ENCODE measurements at regions not wholly inside any gene's neighbourhood (a gene's known extent, or its start where the extent isn't known, plus 50 kb on each side); places are given as distances from the start of the nearest gene placed in this dataset.

- no peak for TF ChIP-seq CTCF (IDR thresholded peaks at IDR 0.05; ENCODE audit: insufficient read depth, low read length)
- no peak for TF ChIP-seq POLR2AphosphoS5 (IDR thresholded peaks at IDR 0.05; ENCODE audit: low read depth)
- TF ChIP-seq REST (IDR thresholded peaks at IDR 0.05; ENCODE audit: insufficient replicate concordance, low read depth) = no peak
Observed at GRCh38 chr2:88855620-88856408, 164.3 kb downstream of the RPIA start.

Measured in HL-60 (cell line).